ENCODE measurements at regions not wholly inside any gene's neighbourhood (a gene's known extent, or its start where the extent isn't known, plus 50 kb on each side); places are given as distances from the start of the nearest gene placed in this dataset.

DNA sequence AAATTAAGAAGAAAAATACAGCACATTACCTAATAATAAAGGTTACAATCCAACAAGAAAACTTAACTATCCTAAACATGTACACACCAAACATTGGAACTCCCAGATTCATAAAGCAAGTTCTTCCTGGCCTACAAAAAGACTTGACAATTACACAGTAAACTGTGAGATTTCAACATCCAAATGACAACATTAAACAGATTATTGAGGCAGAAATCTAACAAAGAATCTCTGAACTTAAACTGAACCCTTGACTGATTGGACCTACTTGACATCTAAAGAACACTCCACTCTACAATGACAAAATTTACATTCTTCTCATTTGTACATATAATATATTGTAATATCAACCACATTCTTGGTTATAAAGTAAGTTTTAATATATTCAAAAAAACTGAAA lies 1341.3 kb downstream of the LRFN5 start:
- DNase-seq (ENCODE audit: low read depth): no peak

- DNase-seq (ENCODE audit: low read depth): no peak
Measured at GRCh38 chr14:42944284-42944683, 1337.6 kb downstream of the LRFN5 start.

DNA sequence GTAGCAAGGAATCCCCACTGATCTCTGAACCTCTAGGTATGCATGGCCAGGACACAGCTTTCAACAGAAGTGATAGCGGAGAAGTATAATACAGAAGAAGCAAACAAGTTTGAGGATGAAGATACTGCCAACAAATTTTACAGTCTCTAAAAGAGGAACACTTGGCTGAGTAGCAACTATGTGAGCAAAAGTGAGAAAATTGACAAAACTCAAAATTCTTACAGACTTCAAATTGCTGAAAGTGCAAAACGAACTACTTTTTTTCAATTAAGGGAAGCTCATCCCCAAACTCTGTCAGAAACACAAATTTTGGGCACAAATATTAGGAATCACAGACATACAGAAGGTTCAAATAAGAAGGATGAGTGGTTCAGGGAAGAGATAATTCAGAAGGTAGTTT lies 1324.6 kb downstream of the LRFN5 start:
- DNase-seq (ENCODE audit: low read depth): no peak

DNA sequence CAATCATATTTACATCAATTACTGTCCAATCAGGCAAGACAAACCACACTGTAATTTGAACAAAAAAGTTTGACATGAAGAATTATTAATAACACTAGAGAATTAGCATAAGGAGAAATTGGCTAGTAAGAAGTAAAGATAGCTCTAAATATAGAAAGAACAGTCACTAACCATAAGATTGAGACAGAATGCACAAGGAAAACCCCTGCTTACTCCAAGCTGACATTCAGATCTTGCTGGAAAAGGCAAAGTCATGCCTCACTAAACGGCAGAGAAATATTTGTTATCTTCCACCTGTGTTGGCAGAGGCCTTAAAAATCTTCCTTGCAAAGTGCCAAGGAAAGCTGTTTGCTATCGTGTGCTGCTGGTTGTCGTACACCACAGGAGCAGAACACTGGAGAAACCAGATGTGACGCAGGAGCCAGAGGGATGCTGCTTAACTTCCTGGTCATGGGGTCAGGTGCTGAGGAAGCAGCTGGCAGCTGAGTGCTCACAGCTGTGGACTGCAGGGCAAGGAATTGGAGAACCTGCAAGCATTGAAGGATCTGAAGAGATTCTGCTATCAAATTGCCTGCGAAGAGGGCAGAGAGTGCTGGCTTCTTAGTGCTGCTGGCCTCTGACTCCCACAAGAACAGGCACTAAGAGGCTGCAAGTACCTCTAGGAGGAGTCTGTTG lies 1323.3 kb downstream of the LRFN5 start:
- DNase-seq (ENCODE audit: low read depth): no peak

DNA sequence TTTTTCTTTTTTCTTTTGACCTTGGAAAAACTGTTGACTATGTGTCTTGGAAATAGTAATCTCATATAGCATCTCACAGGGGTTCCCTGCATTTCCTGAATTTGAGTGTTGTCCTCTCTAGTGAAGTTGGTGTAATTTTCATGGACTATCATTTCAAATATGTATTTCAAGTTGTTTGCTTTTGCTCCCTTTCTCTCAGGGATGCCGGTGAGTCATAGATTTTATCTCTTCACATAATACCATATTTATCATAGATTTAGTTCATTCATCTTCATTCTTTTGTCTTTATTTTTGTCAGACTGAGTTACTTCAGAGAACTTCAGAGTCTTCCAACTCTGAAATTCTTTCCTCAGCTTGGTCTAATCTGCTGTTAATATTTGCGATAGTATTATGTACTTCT lies 1320.6 kb downstream of the LRFN5 start:
- DNase-seq (ENCODE audit: low read depth): no peak

DNA sequence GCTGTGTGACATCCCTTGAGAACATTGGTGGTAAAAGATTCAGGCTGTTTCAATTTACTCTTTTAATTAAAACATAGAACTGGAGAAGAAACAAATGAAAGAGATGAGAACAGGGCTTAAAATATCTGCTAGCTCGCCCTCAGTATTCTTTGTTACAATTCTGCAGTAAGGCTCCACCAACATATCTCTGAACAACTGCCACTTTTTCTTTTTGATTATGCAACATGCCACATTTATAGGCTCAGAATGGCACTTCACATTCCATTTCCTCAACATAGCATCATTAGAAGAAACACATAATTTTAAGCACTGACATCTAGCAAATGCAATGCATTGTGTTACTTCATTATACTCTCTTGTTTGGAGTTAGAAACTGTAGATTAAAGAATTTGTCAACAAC lies 1315.2 kb downstream of the LRFN5 start:
- no peak for DNase-seq (ENCODE audit: low read depth)

DNA sequence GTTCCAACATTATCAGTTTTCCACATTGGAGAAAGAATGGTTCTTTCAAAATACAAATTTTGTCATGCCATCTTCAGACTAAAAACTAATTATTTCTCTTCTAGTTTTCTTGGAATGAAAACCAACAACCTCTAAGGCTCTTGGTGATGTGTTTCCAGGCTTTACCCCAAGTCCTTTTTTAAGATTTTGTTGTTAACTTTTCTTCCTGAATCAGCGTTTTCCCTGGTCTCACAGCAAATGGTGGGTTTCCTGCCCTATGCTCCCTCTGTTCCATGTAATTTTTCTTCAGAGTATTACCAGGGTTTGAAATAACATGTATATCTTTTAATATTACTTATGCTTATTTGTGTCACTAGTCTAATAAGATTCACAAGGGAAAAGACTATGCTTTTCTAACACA lies 1311.9 kb downstream of the LRFN5 start:
- DNase-seq (ENCODE audit: low read depth): no peak

GRCh38 chr14:42911642-42912041 lies 1305.0 kb downstream of the LRFN5 start:
- no peak for DNase-seq (ENCODE audit: low read depth)

GRCh38 chr14:42909659-42910058 lies 1303.0 kb downstream of the LRFN5 start:
- DNase-seq (ENCODE audit: low read depth): no peak

DNA sequence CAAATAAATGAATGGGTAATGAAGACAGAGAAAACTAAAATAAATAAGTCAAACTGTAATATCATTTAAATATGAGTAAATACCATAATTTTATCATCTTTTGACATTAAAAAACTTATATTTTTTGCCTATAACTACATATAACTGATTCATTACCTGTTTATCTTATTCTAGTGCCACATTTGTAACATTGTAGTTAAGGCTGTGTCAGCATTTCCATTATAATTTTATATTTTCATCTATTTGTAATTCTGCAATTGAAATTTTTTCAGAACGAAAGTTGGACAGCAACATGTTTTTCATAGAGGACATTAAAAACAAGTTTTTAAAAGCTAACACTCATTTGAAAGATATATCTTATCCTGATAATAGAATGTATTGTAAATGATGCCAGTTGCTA lies 1286.5 kb downstream of the LRFN5 start:
- DNase-seq (ENCODE audit: low read depth): no peak

- peak; percentile 64 for DNase-seq (ENCODE audit: low read depth)
Measured at GRCh38 chr14:42884100-42884499, 1277.4 kb downstream of the LRFN5 start.

- no peak for DNase-seq (ENCODE audit: low read depth)
Measured at GRCh38 chr14:42877716-42878115, 1271.0 kb downstream of the LRFN5 start.

- no peak for DNase-seq (ENCODE audit: low read depth)
Measured at GRCh38 chr14:42872786-42873185, 1266.1 kb downstream of the LRFN5 start.

DNA sequence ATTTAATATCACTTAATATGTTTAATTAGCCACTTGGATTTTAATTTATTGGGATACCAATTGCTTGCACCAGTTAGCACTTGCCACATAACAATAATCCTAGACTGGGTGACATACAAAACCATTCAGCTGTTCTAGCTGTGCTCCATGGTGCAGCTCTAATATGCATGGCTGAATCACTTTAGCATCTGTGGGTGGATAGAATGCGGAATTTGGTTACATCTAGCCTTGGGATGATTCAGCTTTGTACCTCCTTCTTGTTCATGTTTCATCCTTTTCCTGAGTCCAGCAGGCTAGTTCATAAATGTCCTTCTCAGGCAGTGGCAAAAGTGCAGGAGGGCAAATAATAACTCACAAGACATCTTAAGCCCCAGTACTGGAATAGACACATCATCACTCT lies 1263.0 kb downstream of the LRFN5 start:
- peak; percentile 47 for DNase-seq (ENCODE audit: low read depth)

DNA sequence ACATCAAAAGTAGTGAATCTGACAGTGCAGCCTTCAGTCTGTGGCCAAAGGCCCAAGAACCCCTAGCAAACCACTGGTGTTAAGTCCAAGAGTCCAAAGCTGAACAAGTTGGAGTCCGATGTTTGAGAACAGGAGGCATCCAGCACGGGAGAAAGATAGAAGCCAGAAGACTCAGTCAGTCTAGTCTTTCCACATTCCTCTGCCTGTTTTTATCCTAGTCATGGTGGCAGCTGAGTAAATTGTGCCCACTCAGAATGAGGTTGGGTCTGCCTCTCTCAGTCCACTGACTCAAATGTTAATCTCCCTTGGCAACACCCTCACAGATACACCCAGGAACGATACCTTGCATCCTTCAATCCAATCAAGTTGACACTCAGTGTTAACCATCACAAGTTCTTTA lies 1255.4 kb downstream of the LRFN5 start:
- no peak for DNase-seq (ENCODE audit: low read depth)

- no peak for DNase-seq (ENCODE audit: low read depth)
Measured at GRCh38 chr14:42860371-42860770, 1253.7 kb downstream of the LRFN5 start.

DNA sequence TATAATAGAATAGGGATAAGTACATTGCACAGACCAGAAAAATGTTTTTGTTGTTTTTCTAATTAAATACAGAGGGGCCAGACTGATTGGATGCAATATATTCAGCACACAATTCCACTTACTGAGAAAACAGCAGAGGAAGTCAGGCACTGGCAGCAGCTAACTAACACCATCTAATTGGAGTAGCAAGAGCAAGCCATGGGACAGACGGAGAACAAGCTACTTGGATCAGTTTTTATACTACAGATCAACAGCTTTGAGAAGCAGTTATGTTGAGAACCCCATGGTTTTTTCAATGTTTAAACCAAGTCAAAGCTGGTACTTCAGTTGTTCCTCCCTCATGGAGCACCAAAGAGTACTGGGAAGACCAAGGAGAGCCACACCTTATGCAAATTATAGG lies 1249.4 kb downstream of the LRFN5 start:
- no peak for DNase-seq (ENCODE audit: low read depth)

- DNase-seq (ENCODE audit: low read depth): no peak
Measured at GRCh38 chr14:42855085-42855484, 1248.4 kb downstream of the LRFN5 start.

GRCh38 chr14:42854061-42854460 lies 1247.4 kb downstream of the LRFN5 start:
- no peak for DNase-seq (ENCODE audit: low read depth)

GRCh38 chr14:42848652-42849051 lies 1242.0 kb downstream of the LRFN5 start:
- no peak for DNase-seq (ENCODE audit: low read depth)

- DNase-seq (ENCODE audit: low read depth): no peak
Measured at GRCh38 chr14:42814817-42815216, 1208.1 kb downstream of the LRFN5 start.

- peak; percentile 4 for DNase-seq (ENCODE audit: low read depth)
Measured at GRCh38 chr14:42806909-42807315, 1200.2 kb downstream of the LRFN5 start.

DNA sequence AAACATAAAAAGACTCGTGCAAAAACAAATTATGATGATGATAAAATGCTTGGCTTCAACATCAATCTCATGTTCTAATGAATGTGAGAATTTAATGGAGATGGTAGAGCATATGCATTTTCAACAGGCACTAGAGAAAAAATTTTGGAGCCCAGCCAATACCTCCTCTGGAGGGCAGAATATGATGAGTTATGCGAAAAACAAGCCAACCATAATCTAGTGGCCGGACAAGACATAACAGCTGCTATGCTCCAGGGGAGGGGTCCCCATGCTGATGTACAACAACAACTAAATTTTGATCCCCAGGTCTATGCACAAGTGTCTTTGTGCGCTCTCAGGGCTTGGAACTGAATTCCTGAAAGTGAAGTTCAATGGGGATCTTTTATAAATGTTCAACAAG lies 1197.5 kb downstream of the LRFN5 start:
- no peak for DNase-seq (ENCODE audit: low read depth)

GRCh38 chr14:42802346-42802745 lies 1195.7 kb downstream of the LRFN5 start:
- no peak for DNase-seq (ENCODE audit: low read depth)
